Activated CD8-positive, alpha-beta memory T cell treated with anti-CD3 and anti-CD28 coated beads for 48 hours (primary cell): ENCODE measurements at regions not wholly inside any gene's neighbourhood (a gene's known extent, or its start where the extent isn't known, plus 50 kb on each side); places are given as distances from the start of the nearest gene placed in this dataset.
"Not testable (repeated sequence)": the region's sequence is repeated elsewhere in the genome, so short reads cannot be mapped to it uniquely, and the experiment has no call there.

Source experiments
- DNase-seq, 3 experiments: peaks; one replicate each; pipeline ENCODE4 v3.0.0-alpha.2; 2020; ENCODE audit warnings: low read depth in 2 of 3, low spot score in 2 of 3

- no peak for DNase-seq
Measured at GRCh38 chr3:135629701-135630408, 335.7 kb upstream of the PPP2R3A start.

- no peak for DNase-seq
Measured at GRCh38 chr3:135632556-135633065, 332.9 kb upstream of the PPP2R3A start.

DNA sequence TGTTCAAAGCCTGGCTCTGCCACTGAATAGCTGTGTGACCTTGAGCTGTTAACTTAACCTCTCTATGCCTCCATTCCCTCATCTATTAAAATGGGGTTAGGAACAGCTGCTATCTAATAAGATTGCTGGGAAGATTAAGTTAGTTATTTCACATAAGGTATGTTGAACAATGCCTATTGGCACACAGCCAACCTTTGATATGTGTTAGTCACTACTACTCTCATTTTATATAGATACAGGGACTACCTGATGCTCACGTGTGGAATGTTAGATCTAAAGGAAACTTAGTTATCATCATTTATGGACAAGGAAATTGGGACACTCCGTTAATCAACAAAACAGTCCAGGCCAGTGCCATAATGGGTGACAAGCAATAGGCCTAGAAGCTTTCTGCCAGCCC lies 332.4 kb upstream of the PPP2R3A start:
- DNase-seq, result no peak

- no peak for DNase-seq
Measured at GRCh38 chr3:135636596-135636995, 328.9 kb upstream of the PPP2R3A start.

DNA sequence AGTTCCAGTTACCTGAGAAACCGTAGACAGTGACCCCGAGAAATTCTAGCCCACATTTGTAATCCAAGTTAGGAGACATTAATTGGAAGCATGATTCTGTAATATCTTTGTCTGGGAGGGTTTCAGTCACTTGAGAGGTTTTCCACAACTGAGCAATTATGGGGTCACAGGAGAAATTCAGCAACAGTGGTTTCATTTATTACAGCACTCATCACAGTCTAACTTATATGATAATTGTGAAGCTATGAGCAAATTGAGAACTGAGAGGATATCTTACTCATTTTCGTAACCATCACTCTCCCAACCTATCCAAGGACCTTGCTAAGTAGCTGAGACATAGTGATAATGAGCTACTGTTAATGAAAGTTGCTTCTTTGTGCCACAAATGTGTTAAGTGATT lies 328.5 kb upstream of the PPP2R3A start:
- no peak for DNase-seq

DNA sequence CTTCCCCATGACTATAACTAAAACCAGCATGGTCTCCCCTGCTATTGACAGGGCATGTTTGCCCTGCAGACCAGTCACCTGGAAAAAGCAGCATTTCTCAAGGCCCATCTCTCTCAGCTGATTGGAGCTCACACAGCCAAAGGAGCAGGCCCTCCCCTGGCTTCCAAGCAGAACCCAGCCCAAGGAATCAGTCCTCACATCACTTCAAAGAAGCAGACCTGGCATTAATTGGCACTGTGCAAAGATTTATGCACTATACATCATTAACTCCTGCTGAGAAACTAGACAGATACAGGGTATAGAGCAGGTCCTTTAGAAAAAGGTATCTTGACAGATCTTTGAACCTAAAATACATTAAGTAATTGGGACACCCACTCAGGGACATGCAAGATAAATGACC lies 323.8 kb upstream of the PPP2R3A start:
- no peak for DNase-seq

DNA sequence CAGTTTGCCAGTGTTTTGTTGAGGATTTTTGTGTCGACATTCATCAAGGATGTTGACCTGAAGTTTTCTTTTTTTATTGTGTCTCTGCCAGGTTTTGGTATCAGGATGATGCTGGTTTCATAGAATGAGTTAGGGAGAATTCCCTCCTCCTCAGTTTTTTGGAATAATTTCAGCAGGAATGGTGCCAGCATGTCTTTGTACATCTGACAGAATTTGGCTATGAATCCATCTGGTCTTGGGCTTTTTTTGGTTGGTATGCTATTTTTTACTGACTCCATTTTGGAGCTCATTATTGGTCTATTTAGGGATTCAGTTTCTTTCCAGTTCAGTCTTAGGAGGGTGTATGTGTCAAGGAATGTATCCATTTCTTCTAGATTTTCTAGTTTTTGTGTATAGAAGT lies 320.0 kb upstream of the PPP2R3A start:
- no peak for DNase-seq

GRCh38 chr3:135646873-135647272 lies 318.7 kb upstream of the PPP2R3A start:
- DNase-seq, result no peak

DNA sequence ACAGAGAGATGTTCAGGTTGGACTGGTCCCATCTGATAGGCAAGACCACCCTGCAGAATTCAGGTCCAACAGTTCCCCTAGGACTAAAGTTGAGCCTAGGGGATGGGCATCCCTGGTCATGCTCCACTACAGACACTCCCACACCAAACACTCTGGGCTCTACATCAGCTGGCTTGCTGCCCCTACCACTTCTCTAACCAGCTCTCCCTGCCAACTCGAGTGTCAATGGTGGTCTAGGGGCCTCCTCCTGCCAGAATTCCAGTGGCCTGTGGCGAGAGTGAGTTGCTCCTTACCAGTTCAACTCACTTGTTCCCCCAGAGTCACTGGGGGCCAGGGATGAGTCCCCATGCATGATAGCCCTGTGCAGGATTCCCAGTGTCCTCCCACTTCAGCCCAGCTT lies 316.2 kb upstream of the PPP2R3A start:
- no peak for DNase-seq

- DNase-seq, result no peak
Measured at GRCh38 chr3:135650309-135650708, 315.2 kb upstream of the PPP2R3A start.

- no peak for DNase-seq
Measured at GRCh38 chr3:135652388-135652787, 313.1 kb upstream of the PPP2R3A start.

DNA sequence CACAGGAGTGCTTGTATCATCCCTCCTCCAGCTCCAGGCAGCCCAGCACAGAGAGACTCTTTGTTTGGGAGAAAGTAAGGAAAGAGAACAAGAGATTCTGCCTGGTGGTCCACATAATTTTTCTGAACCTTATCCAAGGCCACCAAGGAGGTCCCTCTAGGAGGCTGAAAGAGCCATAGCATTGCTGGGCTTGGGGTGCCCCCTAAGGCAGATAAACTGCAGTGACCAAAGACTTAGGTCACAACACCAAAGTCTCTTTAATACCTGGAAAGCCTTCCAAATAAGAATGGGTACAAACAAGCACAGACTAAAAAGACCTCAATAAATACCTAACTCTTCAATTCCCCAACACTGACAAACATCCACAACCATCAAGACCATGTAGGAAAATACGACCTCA lies 310.2 kb upstream of the PPP2R3A start:
- no peak for DNase-seq

DNA sequence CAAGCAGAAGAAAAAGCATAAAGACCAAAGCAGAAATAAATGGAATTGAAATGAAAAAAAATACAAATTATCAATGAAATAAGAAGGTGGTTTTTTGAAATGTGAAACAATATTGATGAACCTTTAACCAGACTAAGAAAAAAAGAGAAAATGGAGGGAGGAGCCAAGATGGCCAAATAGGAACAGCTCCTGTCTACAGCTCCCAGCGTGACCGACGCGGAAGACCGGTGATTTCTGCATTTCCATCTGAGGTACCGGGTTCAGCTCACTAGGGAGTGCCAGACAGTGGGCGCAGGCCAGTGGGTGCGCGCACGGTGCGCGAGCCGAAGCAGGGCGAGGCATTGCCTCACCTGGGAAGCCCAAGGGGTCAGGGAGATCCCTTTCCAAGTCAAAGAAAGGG lies 307.1 kb upstream of the PPP2R3A start:
- not testable (repeated sequence) for DNase-seq

GRCh38 chr3:135667061-135667460 lies 298.5 kb upstream of the PPP2R3A start:
- DNase-seq, result no peak

DNA sequence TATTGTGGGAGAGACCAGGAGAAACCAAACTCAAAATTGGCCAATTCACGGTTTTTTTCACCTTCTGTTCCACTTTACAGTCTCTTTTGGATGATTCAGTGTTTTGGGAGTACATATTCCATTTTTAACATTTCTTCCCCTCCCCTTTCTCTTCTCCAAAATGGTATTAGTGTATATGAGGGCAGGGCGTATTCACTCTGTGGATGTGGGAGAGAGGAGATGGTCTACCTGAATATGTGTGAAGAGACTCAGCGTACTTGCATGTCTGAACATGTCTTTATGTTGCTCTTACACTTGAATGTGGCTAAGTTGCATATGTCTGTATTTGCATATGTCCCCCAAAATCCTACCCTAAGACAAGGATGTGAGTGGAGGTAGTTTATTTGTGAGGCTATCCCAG lies 291.0 kb upstream of the PPP2R3A start:
- no peak for DNase-seq

DNA sequence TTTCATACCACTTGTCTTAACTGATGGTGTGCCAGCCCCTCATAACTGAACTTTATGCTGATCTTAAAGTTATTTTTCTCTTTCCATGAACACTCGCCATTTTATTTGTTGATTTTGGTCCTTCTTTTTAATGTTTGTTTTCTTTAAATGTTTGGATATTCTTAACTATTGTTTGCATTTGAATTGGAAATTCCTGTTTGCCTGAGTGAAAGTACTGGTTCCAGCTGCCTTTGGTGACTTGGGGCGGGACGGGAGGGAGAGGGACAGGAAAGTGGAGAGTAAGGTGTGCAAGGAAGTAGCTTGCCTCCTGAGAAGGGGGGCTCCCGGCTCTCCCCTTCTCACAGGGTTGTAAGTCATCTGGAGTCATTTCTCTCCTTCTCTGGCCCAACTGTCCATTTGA lies 287.1 kb upstream of the PPP2R3A start:
- no peak for DNase-seq

GRCh38 chr3:135688003-135688402 lies 277.5 kb upstream of the PPP2R3A start:
- no peak for DNase-seq

GRCh38 chr3:135690664-135691063 lies 274.9 kb upstream of the PPP2R3A start:
- DNase-seq, result no peak

DNA sequence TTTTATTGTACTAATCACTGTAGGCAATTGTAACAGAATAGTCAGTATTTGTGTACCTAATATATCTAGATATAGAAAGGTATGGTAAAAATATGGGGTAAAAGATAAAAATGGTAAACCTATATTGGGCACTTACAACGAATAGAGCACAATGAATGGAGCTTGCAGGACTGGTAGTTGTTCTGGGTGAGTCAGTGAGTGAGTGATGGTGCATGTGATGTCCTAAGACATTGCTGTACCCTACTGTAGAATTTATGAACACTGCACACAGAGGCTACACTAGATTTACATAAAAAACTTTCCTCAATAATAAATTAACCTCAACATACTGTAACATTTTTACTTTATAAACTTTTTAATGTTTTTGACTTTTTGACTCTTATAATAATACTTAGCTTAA lies 274.3 kb upstream of the PPP2R3A start:
- DNase-seq, result no peak

GRCh38 chr3:135694142-135694541 lies 271.4 kb upstream of the PPP2R3A start:
- DNase-seq, result no peak

DNA sequence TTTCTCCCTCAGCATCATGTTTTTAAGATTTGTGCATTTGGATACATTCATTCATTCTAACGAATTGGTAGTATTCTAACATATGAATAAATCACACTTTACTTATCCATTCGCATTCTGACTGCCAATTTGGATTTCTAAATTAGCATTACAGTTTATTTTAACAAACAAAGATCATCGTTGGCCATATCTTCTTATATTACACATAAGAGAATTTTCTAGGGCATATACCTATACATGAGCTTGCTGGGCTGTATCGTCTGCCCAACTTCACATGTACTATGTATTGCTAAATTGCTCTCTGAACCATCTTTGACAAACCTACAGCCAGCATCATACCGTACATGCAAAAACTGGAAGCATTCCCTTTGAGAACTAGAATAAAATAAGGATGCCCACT lies 265.8 kb upstream of the PPP2R3A start:
- no peak for DNase-seq

DNA sequence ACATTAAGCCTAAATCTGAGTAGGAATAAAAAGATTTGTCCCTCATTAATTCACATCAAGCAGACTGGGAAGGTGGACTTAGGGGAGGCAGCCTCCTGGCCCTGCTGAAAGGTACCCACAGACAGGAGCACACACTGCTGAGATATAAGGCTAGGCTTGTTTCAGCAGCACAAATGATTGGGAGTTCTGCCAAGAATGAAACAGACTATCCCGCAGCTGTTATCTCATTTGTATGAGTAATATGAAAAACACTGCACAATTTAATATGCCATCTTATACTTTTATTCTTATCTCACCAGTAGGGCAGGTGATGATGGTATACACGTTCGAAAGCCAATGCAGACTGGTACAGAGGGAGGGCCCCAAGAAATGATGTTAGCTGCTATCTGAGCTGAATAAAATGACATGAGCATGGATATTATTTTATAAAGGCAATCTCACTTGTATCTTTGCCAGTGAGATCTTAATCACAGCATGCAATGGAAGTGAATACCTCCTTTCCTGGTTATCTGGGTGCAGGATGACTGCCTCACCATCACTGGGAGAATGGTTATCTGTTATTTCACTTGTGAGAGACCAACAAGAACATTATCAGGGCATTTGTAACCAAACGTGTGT lies 258.7 kb upstream of the PPP2R3A start:
- no peak for DNase-seq

- no peak for DNase-seq
Measured at GRCh38 chr3:135719449-135719848, 246.1 kb upstream of the PPP2R3A start.
